ENCODE measurements at regions not wholly inside any gene's neighbourhood (a gene's known extent, or its start where the extent isn't known, plus 50 kb on each side); places are given as distances from the start of the nearest gene placed in this dataset.
"Not testable (repeated sequence)": the region's sequence is repeated elsewhere in the genome, so short reads cannot be mapped to it uniquely, and the experiment has no call there.

GRCh38 chrX:66863721-66864120 is 224.8 kb upstream of the EDA2R start:
- Histone ChIP-seq H3K4me1 (ENCODE audit: insufficient read depth, low read length) (no peaks in the 10 kb centered on the region), H3K27ac (ENCODE audit: low read depth, low read length) (no peak overlapping the region), H3K9me3 (ENCODE audit: low read depth, low read length) (no peaks in the 10 kb centered on the region), H3K79me2 (ENCODE audit: insufficient read depth, low read length) (no peaks in the 10 kb centered on the region), H3K27me3 (ENCODE audit: insufficient read depth, low read length) (no peaks in the 10 kb centered on the region), H3K36me3 (ENCODE audit: insufficient read depth, low read length) (no peaks in the 10 kb centered on the region), H2AFZ (ENCODE audit: low read length) (no peak overlapping the region), H3K4me2 (ENCODE audit: insufficient read depth, low read length) (no peak overlapping the region), H4K20me1 (ENCODE audit: insufficient read depth, low read length) (no peaks in the 10 kb centered on the region), H3K4me3 (ENCODE audit: insufficient read depth, low read length) (no peak overlapping the region)
- no peak for DNase-seq (ENCODE audit: insufficient read length, low spot score, missing footprints)
- TF ChIP-seq CTCF (IDR thresholded peaks at IDR 0.05; ENCODE audit: extremely low read depth, low read depth, low read length): no peak

- no peak for TF ChIP-seq CTCF (IDR thresholded peaks at IDR 0.05; ENCODE audit: extremely low read depth, low read depth, low read length)
- Histone ChIP-seq H4K20me1 (ENCODE audit: insufficient read depth, low read length) (no peaks in the 10 kb centered on the region), H2AFZ (ENCODE audit: low read length) (no peak overlapping the region), H3K36me3 (ENCODE audit: insufficient read depth, low read length) (no peaks in the 10 kb centered on the region), H3K27me3 (ENCODE audit: insufficient read depth, low read length) (no peaks in the 10 kb centered on the region), H3K27ac (ENCODE audit: low read depth, low read length) (no peak overlapping the region), H3K9me3 (ENCODE audit: low read depth, low read length) (peaks cover 2% of the 10 kb centered on the region), H3K79me2 (ENCODE audit: insufficient read depth, low read length) (no peaks in the 10 kb centered on the region), H3K4me1 (ENCODE audit: insufficient read depth, low read length) (no peaks in the 10 kb centered on the region), H3K4me3 (ENCODE audit: insufficient read depth, low read length) (no peak overlapping the region), H3K4me2 (ENCODE audit: insufficient read depth, low read length) (no peak overlapping the region)
- DNase-seq (ENCODE audit: insufficient read length, low spot score, missing footprints): no peak
These were observed 194.5 kb upstream of the EDA2R start for GRCh38 chrX:66833426-66833825.

- no peaks in the 10 kb centered on the region for H3K27me3 ChIP-seq (ENCODE audit: insufficient read depth, low read length)
- H3K4me3 ChIP-seq (ENCODE audit: insufficient read depth, low read length): no peak overlapping the region
- no peak overlapping the region for H2AFZ ChIP-seq (ENCODE audit: low read length)
- no peak for DNase-seq (ENCODE audit: insufficient read length, low spot score, missing footprints)
- no peaks in the 10 kb centered on the region for H4K20me1 ChIP-seq (ENCODE audit: insufficient read depth, low read length)
- H3K4me2 ChIP-seq (ENCODE audit: insufficient read depth, low read length): no peak overlapping the region
- no peak overlapping the region for H3K27ac ChIP-seq (ENCODE audit: low read depth, low read length)
- H3K9me3 ChIP-seq (ENCODE audit: low read depth, low read length): no peaks in the 10 kb centered on the region
- H3K4me1 ChIP-seq (ENCODE audit: insufficient read depth, low read length): no peaks in the 10 kb centered on the region
- no peaks in the 10 kb centered on the region for H3K36me3 ChIP-seq (ENCODE audit: insufficient read depth, low read length)
- no peak for TF ChIP-seq CTCF (IDR thresholded peaks at IDR 0.05; ENCODE audit: extremely low read depth, low read depth, low read length)
- H3K79me2 ChIP-seq (ENCODE audit: insufficient read depth, low read length): no peaks in the 10 kb centered on the region
These were observed 176.3 kb upstream of the EDA2R start for GRCh38 chrX:66815227-66815626.

GRCh38 chrX:66794514-66794913 is 155.6 kb upstream of the EDA2R start:
- not testable (repeated sequence) for H3K4me2 ChIP-seq (ENCODE audit: insufficient read depth, low read length); H3K36me3 ChIP-seq (ENCODE audit: insufficient read depth, low read length); H3K79me2 ChIP-seq (ENCODE audit: insufficient read depth, low read length); DNase-seq (ENCODE audit: insufficient read length, low spot score, missing footprints); H3K9me3 ChIP-seq (ENCODE audit: low read depth, low read length); H4K20me1 ChIP-seq (ENCODE audit: insufficient read depth, low read length); H3K4me1 ChIP-seq (ENCODE audit: insufficient read depth, low read length); H3K27me3 ChIP-seq (ENCODE audit: insufficient read depth, low read length); H3K27ac ChIP-seq (ENCODE audit: low read depth, low read length); H3K4me3 ChIP-seq (ENCODE audit: insufficient read depth, low read length); H2AFZ ChIP-seq (ENCODE audit: low read length)

- DNase-seq (ENCODE audit: insufficient read length, low spot score, missing footprints): no peak
- no peaks in the 10 kb centered on the region for H3K79me2 ChIP-seq (ENCODE audit: insufficient read depth, low read length)
- no peaks in the 10 kb centered on the region for H3K27me3 ChIP-seq (ENCODE audit: insufficient read depth, low read length)
These were observed 127.4 kb upstream of the EDA2R start for GRCh38 chrX:66766318-66766717.

More at GRCh38 chrX:66766318-66766717, 127.4 kb upstream of the EDA2R start:
- TF ChIP-seq CTCF (IDR thresholded peaks at IDR 0.05; ENCODE audit: extremely low read depth, low read depth, low read length): no peak
- Histone ChIP-seq H3K4me3 (ENCODE audit: insufficient read depth, low read length) (no peak overlapping the region), H3K36me3 (ENCODE audit: insufficient read depth, low read length) (no peaks in the 10 kb centered on the region), H3K9me3 (ENCODE audit: low read depth, low read length) (no peaks in the 10 kb centered on the region), H3K4me2 (ENCODE audit: insufficient read depth, low read length) (no peak overlapping the region), H2AFZ (ENCODE audit: low read length) (no peak overlapping the region), H3K27ac (ENCODE audit: low read depth, low read length) (no peak overlapping the region), H3K4me1 (ENCODE audit: insufficient read depth, low read length) (no peaks in the 10 kb centered on the region), H4K20me1 (ENCODE audit: insufficient read depth, low read length) (no peaks in the 10 kb centered on the region)
